ENCODE measurements at regions not wholly inside any gene's neighbourhood (a gene's known extent, or its start where the extent isn't known, plus 50 kb on each side); places are given as distances from the start of the nearest gene placed in this dataset.
"Not testable (repeated sequence)": the region's sequence is repeated elsewhere in the genome, so short reads cannot be mapped to it uniquely, and the experiment has no call there.

- in situ Hi-C loops (cut with HindIII; ENCODE audit: extremely low pct_ligation_motif_present, low pct_unique_long_range_greater_than_20kb) (no loop called here), intact Hi-C loops (cut with micrococcal nuclease; ENCODE audit: unreplicated experiment) (no loop called here)
- no TSS peak for BruUV-seq (replicated peaks)
- TF ChIP-seq HOXA7 (CRISPR knock-in tag; IDR thresholded peaks at IDR 0.05) (no peak), KLF9 (CRISPR knock-in tag; IDR thresholded peaks at IDR 0.05; ENCODE audit: low read depth) (no peak), SP5 (CRISPR knock-in tag; IDR thresholded peaks at IDR 0.05; ENCODE audit: borderline replicate concordance, low read depth) (no peak), ZXDC (CRISPR knock-in tag; IDR thresholded peaks at IDR 0.05) (no peak), POLR2G (IDR thresholded peaks at IDR 0.05; ENCODE audit: low read depth, low read length) (no peak), GATAD2A (CRISPR knock-in tag; IDR thresholded peaks at IDR 0.05) (no peak), ZBTB25 (CRISPR knock-in tag; IDR thresholded peaks at IDR 0.05) (no peak), TOPORS (CRISPR knock-in tag; IDR thresholded peaks at IDR 0.05) (no peak), HMGA1 (CRISPR knock-in tag; conservative IDR thresholded peaks at IDR 0.05) (no peak), ZNF460 (CRISPR knock-in tag; IDR thresholded peaks at IDR 0.05; ENCODE audit: borderline replicate concordance) (no peak), FOXK2 (IDR thresholded peaks at IDR 0.05) (no peak)
- Histone ChIP-seq H3K9me3 (ENCODE audit: low read length) (0 out of 2 replicates have a peak, but pooled peaks cover 5% of the 10 kb centered on the region), H3K27me3 (ENCODE audit: control insufficient read depth in 1 of 2, insufficient read depth in 2 of 2, low read length in 2 of 2) (no peaks in the 10 kb centered on the region), H4K20me1 (ENCODE audit: insufficient read depth, low read length) (no peaks in the 10 kb centered on the region), H3K4me2 (ENCODE audit: low read depth, low read length) (no peak overlapping the region), H2AFZ (ENCODE audit: low read length) (no peak overlapping the region), H3K79me2 (ENCODE audit: insufficient read depth, low read length) (no peaks in the 10 kb centered on the region), H3K36me3 (replicated peaks in 1 of 2; ENCODE audit: control insufficient read depth in 1 of 2, insufficient read depth in 2 of 2, low read length in 2 of 2) (no peaks in the 10 kb centered on the region), H3K9ac (ENCODE audit: insufficient read depth, low read depth, low read length) (no peak overlapping the region), H3K4me1 (ENCODE audit: insufficient read depth, low read length) (no peaks in the 10 kb centered on the region), H3K27ac (ENCODE audit: extremely low read length, insufficient read depth, low read length) (no peak overlapping the region), H3K4me3 (replicated peaks in 1 of 3; ENCODE audit: insufficient read depth in 1 of 3, low read depth in 2 of 3, low read length in 3 of 3) (no peak overlapping the region)
- no peak for ATAC-seq
- POLR2A ChIA-PET, result no interaction called here
- CTCF ChIA-PET (ENCODE audit: low intra/inter-chr PET ratio, low total read pairs), result no interaction called here
- FAIRE-seq, result no peak
- WGBS (ENCODE audit: low lambda C conversion rate), result 70% methylated on average over 21 of the region's 21 CpGs
- no peak for DNase-seq (ENCODE audit: low spot score)
Observed at GRCh38 chr21:13937236-13937635, 273.5 kb downstream of the LIPI start.

GRCh38 chr21:13936033-13936937 lies 274.5 kb downstream of the LIPI start:
- H3K79me2 ChIP-seq (ENCODE audit: insufficient read depth, low read length); H3K27me3 ChIP-seq (ENCODE audit: control insufficient read depth in 1 of 2, insufficient read depth in 2 of 2, low read length in 2 of 2); H3K4me1 ChIP-seq (ENCODE audit: insufficient read depth, low read length); H3K9ac ChIP-seq (ENCODE audit: insufficient read depth, low read depth, low read length); FAIRE-seq; H2AFZ ChIP-seq (ENCODE audit: low read length); H3K4me3 ChIP-seq (replicated peaks in 1 of 3; ENCODE audit: insufficient read depth in 1 of 3, low read depth in 2 of 3, low read length in 3 of 3); ATAC-seq; intact Hi-C loops (cut with micrococcal nuclease; ENCODE audit: unreplicated experiment); H3K4me2 ChIP-seq (ENCODE audit: low read depth, low read length); H3K36me3 ChIP-seq (replicated peaks in 1 of 2; ENCODE audit: control insufficient read depth in 1 of 2, insufficient read depth in 2 of 2, low read length in 2 of 2); H3K9me3 ChIP-seq (ENCODE audit: low read length); CTCF ChIA-PET (ENCODE audit: low intra/inter-chr PET ratio, low total read pairs); H4K20me1 ChIP-seq (ENCODE audit: insufficient read depth, low read length); DNase-seq (ENCODE audit: low spot score); in situ Hi-C loops (cut with HindIII; ENCODE audit: extremely low pct_ligation_motif_present, low pct_unique_long_range_greater_than_20kb); H3K27ac ChIP-seq (ENCODE audit: extremely low read length, insufficient read depth, low read length); POLR2A ChIA-PET; BruUV-seq (replicated peaks): not testable (repeated sequence)
- WGBS (ENCODE audit: low lambda C conversion rate), result no CpG with 5 or more reads among the region's 38 CpGs
